HG03175 (cell line): ENCODE measurements at regions not wholly inside any gene's neighbourhood (a gene's known extent, or its start where the extent isn't known, plus 50 kb on each side); places are given as distances from the start of the nearest gene placed in this dataset.
"Not testable (repeated sequence)": the region's sequence is repeated elsewhere in the genome, so short reads cannot be mapped to it uniquely, and the experiment has no call there.

ENCODE experiments used
- ATAC-seq: cut with Tn5 transposase; IDR thresholded peaks from one replicate; pipeline ENCODE4 v1.9.1; 2021; ENCODE audit warnings: mild to moderate bottlenecking, moderate library complexity; ENCODE audit not compliant: unreplicated experiment

DNA sequence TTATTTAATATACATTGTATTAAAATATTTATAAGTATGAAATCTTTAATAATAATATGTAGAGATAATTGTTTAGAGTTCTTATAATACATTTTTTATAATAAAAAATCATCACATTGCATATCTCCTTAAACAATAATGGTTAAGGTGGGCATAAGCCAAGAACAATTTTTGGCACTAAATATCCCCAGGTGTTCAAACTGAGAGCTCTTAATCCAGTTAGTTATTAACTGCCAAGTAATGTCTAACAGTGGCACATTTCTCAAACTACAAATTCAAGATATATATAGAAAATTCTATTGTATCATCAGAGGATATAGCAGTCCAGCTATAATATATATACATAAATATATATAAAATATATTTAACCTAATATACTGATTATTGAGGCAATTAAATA, 680.8 kb downstream of the SI start:
- no peak for ATAC-seq

DNA sequence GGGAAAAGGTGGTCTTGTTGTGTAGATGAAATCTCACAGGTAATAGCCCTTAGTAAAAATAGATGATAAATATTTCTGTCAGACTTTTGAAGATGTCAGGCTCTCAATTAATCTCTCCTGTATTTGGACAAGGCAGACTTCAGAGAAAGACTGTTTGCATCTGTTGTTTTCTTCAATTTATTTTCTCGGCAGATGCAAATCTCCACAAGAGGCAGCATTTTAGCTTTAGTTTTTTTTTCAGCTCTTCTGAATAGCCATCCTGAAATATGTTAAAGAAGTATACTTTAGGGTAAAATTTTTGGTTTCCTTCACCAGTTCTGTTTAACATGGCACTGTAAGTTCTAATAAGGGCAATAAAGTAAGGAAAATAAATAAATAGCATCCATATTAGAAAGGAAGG, 685.1 kb downstream of the SI start:
- no peak for ATAC-seq

DNA sequence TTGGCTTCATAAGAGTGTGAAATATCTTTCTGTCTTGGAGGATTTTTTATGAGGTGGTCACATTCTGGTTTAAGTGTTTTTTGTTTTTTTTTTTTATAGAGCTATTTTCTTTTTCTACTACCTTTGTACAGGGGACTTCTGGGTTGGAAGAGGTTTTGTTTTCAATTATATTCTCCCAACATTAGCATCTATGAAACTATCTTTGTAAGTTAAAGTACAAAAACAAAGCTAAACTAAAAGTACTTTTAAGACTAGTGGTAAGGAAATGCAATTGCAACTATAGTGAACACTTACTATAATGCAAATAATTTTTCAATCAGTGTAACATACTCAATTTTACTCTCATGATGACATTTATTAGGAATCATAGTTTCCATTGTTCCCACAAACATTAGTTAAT, 688.2 kb downstream of the SI start:
- no peak for ATAC-seq

DNA sequence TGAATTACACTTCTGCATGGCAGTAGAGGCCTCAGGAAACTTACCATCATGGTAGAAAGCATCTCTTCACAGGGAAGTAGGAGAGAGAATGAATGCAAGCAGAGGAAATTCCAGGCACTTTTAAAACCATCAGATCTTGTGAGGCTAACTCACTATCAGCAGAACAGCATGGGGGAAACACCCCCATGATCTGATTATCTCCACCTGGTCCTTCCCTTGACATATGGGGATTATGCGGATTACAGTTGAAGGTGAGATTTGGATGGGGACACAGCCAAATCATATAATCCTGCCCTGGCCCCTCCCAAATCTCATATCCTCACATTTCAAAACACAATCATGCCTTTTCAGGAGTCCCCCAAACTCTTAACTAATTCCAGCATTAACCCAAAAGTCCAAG, 691.1 kb downstream of the SI start:
- ATAC-seq = no peak

DNA sequence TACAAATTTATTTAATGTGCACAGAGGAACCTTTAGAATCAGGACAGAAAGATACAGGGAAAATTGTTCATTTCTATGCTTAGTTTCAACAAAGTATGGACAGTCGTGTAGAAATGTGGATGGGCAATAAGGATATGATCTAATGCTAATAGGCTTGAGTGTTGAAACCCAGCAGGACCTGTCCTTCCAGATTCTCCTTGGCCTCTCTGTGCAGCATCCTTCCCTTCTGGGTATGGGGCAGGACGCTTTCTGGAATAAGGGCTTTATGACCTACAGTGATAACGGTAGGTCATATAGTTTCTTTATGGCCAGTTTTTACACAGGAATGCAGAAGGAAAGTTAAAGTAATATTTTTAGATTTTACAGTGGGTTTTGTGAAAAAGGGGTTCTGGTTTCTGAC, 698.1 kb downstream of the SI start:
- no peak for ATAC-seq

DNA sequence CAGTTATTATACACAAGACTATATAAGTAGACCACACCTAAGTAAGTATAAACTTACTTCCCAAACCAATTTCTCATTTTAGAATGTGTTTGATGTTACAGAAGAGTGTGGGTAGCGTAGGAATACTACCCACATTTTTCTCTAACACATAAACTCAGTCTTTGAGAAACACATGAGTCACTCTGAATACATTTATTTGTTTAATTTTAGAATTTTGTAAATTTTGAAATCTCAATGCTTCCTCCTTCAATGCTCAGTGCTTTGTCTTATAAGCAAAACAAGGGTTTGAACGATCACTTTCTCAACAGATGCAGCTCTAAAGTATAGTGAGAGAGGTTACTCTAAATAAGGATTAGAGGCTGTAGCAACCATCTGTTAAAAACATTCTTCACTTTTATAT, 700.8 kb downstream of the SI start:
- ATAC-seq = no peak

DNA sequence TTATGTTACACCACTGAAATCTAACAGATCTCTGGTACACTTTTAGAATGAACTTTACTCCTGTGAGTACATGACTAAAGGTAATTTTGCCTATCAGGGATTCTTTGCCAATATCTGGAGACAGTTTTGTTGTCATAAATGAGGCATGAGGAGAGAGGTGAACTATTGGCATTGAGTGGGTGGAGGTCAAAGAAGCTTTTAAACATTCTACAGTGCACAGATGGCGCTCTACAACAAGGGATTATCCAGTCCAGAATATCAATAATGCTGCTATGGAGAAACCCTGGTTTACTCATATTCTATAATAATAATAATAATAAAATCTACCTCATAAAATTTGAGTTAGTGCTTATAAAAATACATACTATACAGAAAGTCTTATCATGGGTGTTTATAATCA, 702.3 kb downstream of the SI start:
- no peak for ATAC-seq

DNA sequence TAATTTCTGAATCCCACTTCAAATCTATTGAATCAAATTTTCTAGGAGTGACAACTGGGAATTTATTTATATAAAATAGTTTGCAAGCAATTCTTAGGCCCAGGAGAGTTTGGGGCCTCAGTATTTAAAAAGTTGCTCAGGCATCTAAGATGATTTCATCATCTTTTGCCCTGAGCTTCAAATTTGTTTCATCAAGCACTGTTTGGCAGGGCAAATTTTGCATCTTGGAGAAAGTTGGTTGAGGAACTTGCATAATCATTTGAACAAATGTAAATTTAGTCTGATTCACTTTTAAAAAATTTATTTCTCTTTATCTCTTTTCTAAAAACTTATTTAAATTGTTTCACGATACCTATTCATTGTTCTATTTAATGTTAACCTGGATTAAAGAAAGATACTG, 702.8 kb downstream of the SI start:
- no peak for ATAC-seq

DNA sequence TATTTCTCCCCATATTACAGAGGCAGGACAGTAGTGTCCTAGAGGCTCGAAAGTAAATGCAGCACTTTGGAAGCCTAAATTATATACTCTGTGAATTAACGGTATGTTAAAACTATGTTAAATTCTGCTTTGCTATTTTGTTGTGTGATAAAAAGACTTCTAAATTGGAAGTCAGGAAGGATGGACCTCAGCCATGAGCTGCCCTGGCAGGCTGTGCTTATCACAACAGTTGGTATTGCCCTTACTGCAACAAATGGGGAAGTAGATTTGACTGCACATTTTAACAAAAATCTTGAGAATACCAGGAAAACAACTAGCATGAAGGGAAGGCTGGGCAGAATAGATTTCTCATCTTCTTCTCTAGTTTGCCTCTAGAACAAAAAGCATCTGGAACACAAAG, 706.6 kb downstream of the SI start:
- ATAC-seq = no peak

DNA sequence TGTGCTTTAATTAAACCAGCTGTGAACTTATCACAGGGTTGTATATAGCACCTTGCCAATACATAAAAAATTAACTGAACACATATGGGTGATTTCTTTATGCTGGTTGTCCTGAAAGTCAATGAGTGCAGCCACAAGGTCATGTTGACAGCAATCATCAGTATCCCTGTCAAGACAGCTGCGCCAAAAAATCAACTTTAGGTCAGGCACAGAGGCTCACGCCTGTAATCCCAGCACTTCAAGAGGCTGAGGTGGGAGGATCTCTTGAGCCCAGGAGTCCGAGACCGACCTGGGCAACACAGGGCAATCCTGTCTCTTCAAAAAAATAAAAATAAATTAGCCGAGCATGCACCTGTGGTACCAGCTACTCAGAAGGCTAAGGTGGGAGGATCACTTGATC, 707.3 kb downstream of the SI start:
- no peak for ATAC-seq

DNA sequence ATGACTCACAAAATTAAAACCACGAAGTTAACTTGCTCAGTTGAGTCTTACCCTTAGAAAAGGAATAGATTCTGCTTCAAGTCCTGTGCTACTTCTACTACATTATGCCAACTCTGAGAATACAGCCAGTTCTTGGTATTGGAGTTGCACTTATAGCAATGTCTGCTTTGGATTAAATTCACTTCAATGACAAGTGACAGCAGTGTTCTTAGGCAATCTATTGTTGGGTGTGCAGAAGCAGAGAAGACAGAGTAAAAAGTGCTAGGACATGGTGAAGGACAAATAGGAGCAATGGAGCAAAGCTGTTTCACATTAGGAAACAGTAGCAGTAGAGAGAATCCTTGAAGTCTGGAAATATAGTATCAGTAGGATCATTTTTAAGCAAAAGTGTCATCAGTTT, 713.1 kb downstream of the SI start:
- ATAC-seq = no peak

DNA sequence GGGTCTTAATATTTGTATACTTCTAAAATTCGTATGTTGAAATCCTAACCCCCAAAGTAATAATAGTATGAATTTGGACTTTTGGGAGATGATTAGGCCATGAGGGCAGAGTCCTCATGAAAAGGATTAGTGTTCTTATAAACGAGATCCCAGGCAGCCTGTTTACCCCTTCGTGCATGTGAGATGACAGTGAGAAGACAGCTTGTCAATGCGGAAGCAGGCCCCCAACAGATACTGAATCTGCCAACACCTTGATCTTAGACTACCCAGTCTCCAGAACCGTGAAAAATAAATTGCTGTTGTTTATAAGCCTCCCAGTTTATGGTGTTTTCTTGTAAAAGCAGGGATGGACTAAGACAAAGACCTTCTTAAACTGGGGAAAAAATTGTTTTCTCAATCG, 714.2 kb downstream of the SI start:
- no peak for ATAC-seq

DNA sequence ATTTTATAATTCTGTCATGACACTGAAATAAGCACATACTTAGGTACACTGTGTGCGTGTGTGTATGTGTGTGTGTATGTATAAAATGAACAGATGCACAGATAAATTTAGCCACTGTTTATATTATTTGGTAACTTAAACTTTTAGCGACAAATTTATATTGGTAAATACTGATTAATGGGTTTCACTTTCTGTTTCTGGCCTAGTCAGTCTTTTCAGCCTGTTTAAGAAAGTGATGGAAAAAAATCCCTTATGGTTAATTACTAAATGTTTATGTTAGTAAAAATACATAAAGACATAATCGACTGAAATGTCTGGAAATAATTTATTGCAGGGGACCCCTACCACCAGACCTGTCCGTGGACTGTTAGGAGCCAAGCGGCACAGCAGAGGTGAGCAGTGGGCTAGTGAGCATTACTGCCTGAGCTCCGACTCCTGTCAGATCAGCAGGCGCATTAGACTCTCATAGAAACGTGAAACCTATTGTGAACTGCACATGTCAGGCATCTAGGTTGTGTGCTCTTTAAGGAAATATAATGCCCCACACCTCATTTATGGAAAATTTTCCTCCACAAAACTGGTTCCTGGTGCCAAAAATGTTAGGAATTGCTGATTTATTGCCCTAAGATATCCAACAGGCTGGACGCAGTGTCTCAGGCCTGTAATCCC, 717.4 kb downstream of the SI start:
- ATAC-seq = no peak

DNA sequence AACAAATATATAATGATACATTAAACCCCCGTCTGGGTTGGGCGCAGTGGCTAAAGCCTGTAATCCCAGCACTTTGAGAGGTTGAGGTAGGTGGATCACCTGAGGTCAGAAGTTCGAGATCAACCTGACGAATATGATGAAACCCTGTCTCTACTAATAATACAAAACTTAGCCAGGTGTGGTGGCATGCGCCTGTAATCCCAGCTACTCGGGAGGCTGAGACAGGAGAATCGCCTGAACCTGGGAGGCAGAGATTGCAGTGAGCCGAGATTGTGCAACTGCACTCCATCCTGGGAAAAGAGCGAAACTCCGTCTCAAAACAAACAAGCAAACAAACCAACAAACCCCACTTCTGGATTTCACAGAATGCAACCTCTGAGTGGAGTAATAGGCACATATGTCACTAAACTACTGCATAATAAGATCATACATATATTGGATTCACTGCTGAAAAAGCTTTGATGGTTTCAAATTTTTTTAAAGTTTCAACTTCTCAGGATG, 718.2 kb downstream of the SI start:
- ATAC-seq = no peak

DNA sequence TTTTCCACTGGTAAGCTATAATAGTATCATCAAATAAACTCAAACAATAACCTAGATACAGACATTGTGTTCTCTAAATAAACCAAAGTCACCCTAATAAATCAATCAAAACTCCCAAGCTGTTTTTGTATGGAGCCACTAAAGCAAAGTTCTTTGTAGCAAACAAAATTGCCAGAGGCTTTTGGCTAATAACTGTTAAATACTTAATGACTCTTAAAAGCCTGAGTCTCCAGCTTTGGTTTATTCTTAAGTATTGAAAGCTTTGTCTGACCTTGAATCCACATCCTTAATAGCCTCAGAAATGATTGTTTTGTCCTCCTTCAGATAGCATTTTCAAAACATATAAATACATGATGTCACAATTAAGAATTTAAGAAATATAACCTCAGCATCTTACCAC, 725.3 kb downstream of the SI start:
- no peak for ATAC-seq

DNA sequence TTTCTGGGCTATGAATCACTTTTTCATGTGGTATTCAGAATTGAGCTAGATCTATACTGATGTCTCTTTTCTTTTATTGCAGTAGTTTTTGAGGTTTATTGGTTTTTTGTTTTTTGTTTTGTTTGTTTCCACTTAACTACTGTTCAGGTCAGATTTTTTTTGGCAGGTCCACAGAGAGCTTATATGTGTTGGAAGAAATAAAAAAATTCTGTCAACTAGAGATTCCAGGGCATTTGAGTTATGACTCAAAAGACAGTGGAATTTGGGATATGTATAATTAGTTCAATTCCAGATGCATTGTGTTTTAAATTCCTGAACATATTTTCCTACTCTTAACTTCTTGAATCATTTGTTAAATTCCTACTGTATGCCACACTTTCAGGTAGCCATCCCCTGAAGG, 727.2 kb downstream of the SI start:
- no peak for ATAC-seq

DNA sequence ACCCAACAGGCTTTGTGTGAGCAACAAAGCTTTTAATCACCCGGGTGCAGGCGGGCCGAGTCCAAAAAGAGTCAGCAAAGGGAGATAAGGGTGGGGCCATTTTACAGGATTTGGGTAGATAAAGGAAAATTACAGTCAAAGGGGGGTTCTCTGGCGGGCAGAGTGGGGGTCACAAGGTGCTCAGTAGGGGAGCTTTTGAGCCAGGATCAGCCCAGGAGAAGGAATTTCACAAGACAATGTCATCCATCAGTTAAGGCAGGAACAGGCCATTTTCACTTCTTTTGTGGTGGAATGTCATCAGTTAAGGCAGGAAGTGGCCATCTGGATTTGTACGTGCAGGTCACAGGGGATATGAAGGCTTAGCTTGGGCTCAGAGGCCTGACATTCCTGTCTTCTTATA, 736.1 kb downstream of the SI start:
- ATAC-seq = not testable (repeated sequence)

DNA sequence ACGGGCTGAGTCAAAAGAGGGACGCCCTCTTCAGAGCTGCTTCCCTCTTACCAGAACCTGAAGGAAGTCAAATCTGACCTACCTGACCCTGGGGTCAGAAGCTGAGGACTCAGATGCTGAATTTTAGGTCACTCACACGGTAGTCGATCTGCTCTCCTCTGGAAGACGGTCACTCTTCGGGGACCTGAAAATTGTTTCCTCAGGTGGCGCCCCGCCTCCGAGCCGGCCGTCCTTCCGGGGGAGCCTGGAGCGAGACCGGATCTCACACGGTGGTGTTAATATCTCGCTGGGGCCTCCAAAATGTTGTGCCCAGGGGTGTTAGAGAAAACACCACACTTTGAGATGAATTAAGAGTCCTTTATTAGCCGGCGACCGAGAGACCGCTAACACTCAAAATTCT, 737.2 kb downstream of the SI start:
- ATAC-seq = no peak

DNA sequence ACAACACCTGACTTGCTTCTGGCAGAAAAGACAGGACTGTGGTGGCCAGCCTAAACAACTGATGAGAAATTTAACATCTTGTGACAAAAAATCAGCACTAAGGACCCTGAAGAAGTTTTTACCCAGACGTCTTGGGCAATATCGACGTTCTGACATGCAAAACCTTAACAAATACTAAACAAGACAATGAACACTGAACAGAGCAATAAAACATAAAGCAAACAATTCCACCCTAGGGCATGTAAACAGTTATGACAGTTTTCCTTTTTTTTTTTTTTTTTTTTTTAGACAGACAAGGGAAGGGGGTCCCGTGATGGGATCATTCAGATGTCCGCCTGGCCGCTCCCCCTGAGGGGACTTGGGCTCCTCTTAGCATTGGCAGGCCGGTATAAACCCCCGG, 738.0 kb downstream of the SI start:
- ATAC-seq = no peak

DNA sequence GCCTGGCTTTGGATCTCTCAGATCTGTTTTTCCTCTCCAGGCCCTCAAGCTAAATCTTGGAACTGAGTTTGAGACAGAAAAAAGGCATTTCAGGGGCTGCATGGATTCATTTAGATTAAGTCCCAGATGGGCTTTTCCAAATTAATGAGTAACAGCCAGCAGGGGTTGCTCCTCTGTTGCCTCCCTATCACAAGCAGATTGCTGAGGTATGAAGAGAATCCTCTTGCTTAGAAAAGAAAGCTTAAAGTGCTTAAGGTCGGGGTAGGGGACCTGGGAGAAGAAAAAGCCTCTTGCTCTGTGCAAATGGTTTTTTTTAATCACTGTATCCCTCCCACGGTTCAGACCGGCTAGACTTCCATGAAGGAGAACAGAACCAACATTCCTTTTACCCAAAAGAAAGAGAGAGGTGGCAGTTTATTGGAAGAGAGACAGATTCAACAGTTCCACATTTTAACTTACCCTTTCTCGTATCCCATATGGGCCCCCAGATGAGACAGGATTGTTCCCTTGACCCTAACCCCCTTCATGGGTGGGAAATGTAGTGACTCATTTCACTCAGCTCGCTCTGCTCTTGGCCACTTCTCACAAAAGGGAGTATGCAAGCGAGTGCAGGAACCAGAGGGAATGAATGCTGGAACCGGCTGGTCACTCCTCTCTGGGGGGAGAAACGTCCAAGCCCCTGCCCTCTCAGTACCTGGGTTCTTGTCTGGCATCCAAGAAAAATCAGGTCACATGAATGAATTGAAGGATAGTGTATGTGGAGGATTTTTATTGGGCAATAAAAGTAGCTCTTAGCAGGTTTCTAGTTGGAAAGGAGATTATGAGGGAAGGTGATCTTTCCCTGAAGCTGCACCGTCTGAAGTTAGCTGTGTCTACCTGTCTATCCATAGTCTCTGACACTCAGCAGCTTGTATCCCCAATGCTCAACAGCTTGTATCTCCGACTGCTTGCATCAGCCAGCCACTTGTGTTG, 745.2 kb downstream of the SI start:
- no peak for ATAC-seq

DNA sequence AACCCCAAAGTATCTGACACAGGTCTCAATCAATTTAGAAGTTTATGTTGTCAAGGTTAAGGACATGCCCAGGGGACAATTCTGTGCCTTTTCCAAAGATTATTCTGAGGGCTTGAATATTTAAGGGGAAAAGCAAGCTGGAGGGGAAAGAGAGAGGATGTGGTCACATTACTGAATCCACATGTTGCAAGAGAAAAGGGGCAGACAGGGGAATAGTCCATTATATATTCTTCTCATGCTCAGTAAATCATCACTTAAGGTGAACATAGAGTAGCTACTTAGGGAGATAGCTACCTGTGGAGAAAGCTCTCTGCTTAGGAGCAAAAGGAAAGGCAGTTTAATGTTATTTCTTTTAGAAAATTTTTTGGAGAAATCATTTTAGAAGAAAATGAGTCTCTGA, 751.6 kb downstream of the SI start:
- ATAC-seq = no peak

DNA sequence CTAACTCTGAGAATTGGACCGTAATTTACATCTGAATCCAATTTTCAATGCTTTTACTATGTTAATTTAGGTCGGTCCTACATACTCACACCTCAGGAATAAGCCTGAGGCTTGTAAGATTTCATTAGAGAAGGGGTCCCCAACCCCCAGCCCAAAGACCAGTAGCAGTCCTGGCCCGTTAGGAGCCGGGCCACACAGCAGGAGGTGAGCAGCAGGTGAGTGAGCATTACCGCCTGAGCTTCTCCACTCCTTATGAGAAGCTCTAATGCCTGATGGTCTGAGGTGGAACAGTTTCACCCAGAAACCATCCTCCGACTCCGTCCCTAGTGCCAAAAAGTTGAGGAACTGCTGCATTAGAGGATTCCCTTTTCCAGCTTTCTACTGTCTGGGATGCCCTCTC, 757.3 kb downstream of the SI start:
- no peak for ATAC-seq
